ENCODE measurements at regions not wholly inside any gene's neighbourhood (a gene's known extent, or its start where the extent isn't known, plus 50 kb on each side); places are given as distances from the start of the nearest gene placed in this dataset.

DNA sequence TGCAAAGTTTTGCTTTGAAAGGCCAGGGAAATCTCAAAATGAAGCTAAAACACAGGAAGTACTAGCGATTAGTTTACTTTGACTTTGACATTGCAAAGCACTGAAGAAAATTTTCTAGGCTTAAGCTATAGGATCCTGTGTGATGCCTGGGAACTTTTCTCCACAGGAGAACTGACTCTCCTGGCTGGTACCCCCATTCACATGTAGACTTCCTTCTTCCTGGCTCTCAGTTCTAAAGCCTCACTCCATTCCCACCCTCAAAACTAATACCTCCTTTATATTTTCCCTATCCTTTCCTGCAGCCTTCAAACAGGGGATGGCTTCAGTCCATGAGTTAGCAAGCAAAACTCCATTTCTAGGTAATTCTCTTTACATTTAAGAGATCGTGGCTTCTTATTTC lies 189.5 kb downstream of the SLITRK1 start (continued):
- TF ChIP-seq ZNF266 (tag by site-specific recombination; IDR thresholded peaks at IDR 0.05; ENCODE audit: low read depth) (no peak), GLIS1 (tag by site-specific recombination; IDR thresholded peaks at IDR 0.05) (no peak), ZNF426 (tag by site-specific recombination; IDR thresholded peaks at IDR 0.05) (no peak), KLF1 (tag by site-specific recombination; IDR thresholded peaks at IDR 0.05) (no peak), TRIM28 (IDR thresholded peaks at IDR 0.05; ENCODE audit: borderline replicate concordance, low read length) (no peak), OVOL3 (tag by site-specific recombination; IDR thresholded peaks at IDR 0.05) (no peak), ZNF324 (tag by site-specific recombination; IDR thresholded peaks at IDR 0.05) (no peak), WT1 (tag by site-specific recombination; IDR thresholded peaks at IDR 0.05) (no peak), ZBTB8A (tag by site-specific recombination; IDR thresholded peaks at IDR 0.05) (no peak), ZNF2 (tag by site-specific recombination; IDR thresholded peaks at IDR 0.05) (no peak), ZNF140 (tag by site-specific recombination; IDR thresholded peaks at IDR 0.05) (no peak), ZNF521 (tag by site-specific recombination; IDR thresholded peaks at IDR 0.05) (no peak), ZBTB17 (tag by site-specific recombination; IDR thresholded peaks at IDR 0.05) (no peak), ZNF610 (tag by site-specific recombination; IDR thresholded peaks at IDR 0.05; ENCODE audit: borderline replicate concordance) (no peak)
- TF ChIP-seq, protein P1, sequence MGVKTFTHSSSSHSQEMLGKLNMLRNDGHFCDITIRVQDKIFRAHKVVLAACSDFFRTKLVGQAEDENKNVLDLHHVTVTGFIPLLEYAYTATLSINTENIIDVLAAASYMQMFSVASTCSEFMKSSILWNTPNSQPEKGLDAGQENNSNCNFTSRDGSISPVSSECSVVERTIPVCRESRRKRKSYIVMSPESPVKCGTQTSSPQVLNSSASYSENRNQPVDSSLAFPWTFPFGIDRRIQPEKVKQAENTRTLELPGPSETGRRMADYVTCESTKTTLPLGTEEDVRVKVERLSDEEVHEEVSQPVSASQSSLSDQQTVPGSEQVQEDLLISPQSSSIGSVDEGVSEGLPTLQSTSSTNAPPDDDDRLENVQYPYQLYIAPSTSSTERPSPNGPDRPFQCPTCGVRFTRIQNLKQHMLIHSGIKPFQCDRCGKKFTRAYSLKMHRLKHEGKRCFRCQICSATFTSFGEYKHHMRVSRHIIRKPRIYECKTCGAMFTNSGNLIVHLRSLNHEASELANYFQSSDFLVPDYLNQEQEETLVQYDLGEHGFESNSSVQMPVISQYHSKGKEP (tag by site-specific recombination; IDR thresholded peaks at IDR 0.05) = no peak

DNA sequence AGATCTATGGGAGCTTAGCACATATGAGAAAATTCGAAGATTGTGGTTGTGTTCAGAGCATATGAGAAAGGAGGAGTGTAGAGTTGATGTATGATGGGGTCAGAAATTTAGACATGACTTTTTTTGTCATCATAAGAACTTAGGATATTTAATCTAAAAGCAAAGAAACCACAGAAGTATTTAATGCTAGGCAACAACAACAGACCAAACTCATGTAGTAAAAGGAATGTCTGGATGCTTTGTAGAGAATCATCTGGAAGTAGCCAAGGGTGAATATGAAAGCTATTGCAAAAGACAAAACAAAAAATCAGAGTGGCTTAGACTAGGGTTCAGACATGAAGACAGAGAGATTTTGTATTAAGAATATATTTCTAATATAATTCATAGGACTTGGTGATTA lies 190.3 kb downstream of the SLITRK1 start:
- no peak for TF ChIP-seq ZNF830 (tag by site-specific recombination; IDR thresholded peaks at IDR 0.05; ENCODE audit: low read depth)
- CTCF ChIA-PET = no interaction called here
- POLR2A ChIA-PET = no interaction called here
- Histone ChIP-seq H3K9me3 (ENCODE audit: control insufficient read depth, insufficient read depth, low read depth, low read length) (no peaks in the 10 kb centered on the region), H3K36me3 (ENCODE audit: control insufficient read depth in 2 of 2, insufficient read depth in 1 of 2, low read length in 2 of 2) (no peaks in the 10 kb centered on the region), H3K4me3 (ENCODE audit: low read depth, low read length) (no peak overlapping the region), H3K27ac (ENCODE audit: extremely low read depth, low read depth, low read length) (no peak overlapping the region), H3K4me1 (ENCODE audit: control insufficient read depth, insufficient read depth, low read length) (no peaks in the 10 kb centered on the region)

DNA sequence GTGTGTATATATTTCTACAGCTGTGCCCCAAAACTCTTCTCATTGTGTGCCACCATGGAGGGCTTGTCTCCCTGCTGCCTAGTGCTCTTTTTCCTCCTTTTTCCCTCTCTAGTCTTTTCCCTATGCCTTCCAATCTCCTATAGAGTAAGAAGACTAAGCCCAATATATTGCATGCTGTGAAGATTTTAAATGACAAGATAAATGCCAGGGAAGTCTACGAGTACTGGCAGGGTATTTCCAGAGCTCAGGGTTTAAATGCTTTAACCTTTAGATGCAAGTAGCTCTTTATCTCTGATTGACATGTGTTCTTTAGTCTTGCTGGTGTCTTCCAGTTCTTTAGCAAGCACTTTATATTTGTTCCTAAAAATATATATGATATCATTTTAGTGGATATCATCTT lies 200.7 kb downstream of the SLITRK1 start:
- Histone ChIP-seq H3K9me3 (ENCODE audit: control insufficient read depth, insufficient read depth, low read depth, low read length) (no peaks in the 10 kb centered on the region), H3K4me1 (ENCODE audit: control insufficient read depth, insufficient read depth, low read length) (no peaks in the 10 kb centered on the region), H3K4me3 (ENCODE audit: low read depth, low read length) (no peak overlapping the region), H3K27ac (ENCODE audit: extremely low read depth, low read depth, low read length) (no peak overlapping the region), H3K36me3 (ENCODE audit: control insufficient read depth in 2 of 2, insufficient read depth in 1 of 2, low read length in 2 of 2) (no peaks in the 10 kb centered on the region)
- TF ChIP-seq ZNF2 (tag by site-specific recombination; IDR thresholded peaks at IDR 0.05) (no peak), ZNF514 (tag by site-specific recombination; IDR thresholded peaks at IDR 0.05) (no peak), ZNF701 (tag by site-specific recombination; IDR thresholded peaks at IDR 0.05) (no peak), ZNF621 (tag by site-specific recombination; IDR thresholded peaks at IDR 0.05) (no peak), ZNF302 (tag by site-specific recombination; IDR thresholded peaks at IDR 0.05; ENCODE audit: low read depth) (no peak)
- TF ChIP-seq, protein P2, sequence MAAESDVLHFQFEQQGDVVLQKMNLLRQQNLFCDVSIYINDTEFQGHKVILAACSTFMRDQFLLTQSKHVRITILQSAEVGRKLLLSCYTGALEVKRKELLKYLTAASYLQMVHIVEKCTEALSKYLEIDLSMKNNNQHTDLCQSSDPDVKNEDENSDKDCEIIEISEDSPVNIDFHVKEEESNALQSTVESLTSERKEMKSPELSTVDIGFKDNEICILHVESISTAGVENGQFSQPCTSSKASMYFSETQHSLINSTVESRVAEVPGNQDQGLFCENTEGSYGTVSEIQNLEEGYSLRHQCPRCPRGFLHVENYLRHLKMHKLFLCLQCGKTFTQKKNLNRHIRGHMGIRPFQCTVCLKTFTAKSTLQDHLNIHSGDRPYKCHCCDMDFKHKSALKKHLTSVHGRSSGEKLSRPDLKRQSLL (tag by site-specific recombination; IDR thresholded peaks at IDR 0.05) = no peak
- TF ChIP-seq, protein P3, sequence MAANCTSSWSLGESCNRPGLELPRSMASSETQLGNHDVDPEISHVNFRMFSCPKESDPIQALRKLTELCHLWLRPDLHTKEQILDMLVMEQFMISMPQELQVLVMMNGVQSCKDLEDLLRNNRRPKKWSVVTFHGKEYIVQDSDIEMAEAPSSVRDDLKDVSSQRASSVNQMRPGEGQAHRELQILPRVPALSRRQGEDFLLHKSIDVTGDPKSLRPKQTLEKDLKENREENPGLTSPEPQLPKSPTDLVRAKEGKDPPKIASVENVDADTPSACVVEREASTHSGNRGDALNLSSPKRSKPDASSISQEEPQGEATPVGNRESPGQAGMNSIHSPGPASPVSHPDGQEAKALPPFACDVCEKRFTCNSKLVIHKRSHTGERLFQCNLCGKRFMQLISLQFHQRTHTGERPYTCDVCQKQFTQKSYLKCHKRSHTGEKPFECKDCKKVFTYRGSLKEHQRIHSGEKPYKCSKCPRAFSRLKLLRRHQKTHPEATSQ (tag by site-specific recombination; IDR thresholded peaks at IDR 0.05) = no peak
- TF ChIP-seq, protein P4, sequence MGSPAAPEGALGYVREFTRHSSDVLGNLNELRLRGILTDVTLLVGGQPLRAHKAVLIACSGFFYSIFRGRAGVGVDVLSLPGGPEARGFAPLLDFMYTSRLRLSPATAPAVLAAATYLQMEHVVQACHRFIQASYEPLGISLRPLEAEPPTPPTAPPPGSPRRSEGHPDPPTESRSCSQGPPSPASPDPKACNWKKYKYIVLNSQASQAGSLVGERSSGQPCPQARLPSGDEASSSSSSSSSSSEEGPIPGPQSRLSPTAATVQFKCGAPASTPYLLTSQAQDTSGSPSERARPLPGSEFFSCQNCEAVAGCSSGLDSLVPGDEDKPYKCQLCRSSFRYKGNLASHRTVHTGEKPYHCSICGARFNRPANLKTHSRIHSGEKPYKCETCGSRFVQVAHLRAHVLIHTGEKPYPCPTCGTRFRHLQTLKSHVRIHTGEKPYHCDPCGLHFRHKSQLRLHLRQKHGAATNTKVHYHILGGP (tag by site-specific recombination; IDR thresholded peaks at IDR 0.05) = no peak
- TF ChIP-seq, protein P5, sequence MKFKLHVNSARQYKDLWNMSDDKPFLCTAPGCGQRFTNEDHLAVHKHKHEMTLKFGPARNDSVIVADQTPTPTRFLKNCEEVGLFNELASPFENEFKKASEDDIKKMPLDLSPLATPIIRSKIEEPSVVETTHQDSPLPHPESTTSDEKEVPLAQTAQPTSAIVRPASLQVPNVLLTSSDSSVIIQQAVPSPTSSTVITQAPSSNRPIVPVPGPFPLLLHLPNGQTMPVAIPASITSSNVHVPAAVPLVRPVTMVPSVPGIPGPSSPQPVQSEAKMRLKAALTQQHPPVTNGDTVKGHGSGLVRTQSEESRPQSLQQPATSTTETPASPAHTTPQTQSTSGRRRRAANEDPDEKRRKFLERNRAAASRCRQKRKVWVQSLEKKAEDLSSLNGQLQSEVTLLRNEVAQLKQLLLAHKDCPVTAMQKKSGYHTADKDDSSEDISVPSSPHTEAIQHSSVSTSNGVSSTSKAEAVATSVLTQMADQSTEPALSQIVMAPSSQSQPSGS (tag by site-specific recombination; IDR thresholded peaks at IDR 0.05; ENCODE audit: low read depth) = no peak
- CTCF ChIA-PET = no interaction called here
- POLR2A ChIA-PET = no interaction called here
